Kasumi-1 (cell line): ENCODE measurements at regions not wholly inside any gene's neighbourhood (a gene's known extent, or its start where the extent isn't known, plus 50 kb on each side); places are given as distances from the start of the nearest gene placed in this dataset.
"Not testable (repeated sequence)": the region's sequence is repeated elsewhere in the genome, so short reads cannot be mapped to it uniquely, and the experiment has no call there.

Source experiments
- DNase-seq, 2 experiments: peaks; one replicate each; lab custom pipeline; 2025; lab: John Stamatoyannopoulos, UW

DNA sequence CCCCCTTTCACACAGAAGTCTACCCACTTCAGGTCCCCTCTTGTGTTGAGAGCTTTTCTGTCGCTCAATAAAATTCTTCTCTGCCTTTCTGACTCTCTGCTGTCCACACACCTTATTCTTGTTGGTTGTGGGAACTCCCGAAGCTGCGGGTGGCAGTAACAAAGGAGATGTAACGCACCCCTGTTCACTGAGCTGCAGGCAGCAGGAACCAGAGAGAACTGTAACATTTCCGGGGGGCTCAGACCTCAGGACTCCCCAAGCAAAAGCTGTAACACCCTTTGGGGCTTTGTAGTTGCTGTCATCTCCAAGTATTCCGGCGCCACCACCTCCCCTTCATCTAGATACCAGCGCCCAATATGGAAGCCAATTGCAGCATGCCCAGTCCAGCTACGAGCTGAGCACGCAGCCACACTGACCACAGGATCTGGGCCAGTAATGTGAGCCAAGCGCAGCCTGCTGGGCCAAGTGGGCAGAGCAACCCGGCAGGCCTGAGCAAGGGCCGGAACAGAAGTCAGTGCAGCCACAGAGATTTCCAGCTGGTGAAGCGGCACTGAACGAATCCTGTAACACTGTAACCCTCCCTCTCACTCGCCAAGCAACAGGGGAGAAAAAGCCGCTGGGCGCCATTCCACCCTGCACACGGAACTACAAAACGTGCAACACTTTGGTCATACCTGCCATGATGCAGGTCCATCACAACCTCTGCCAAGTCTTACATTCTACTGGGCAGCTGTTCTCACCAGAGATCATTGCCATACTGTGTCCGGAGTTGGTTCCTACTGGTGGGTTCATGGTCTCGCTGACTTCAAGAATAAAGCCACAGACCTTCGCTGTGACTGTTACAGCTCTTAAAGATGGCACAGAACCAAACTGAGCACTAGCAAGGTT is 194.3 kb downstream of the SPATA31A6 start:
- not testable (repeated sequence) for DNase-seq

DNA sequence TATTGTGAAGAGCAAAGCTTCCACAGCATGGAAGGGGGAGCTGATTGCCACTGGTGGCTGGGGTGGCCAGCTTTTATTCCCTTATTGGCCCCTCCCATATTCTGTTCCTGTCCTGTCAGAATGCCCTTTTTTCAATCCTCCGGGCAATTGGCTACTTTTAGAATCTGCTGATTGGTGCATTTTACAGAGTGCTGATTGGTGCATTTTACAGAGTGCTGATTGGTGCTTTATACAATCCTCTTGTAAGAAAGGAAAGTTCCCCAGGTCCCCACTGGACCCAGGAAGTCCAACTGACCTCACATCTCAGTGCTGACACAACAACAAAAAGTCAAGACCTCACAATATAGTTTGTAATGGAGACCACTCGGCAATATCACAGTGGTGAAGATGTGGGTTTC is 195.0 kb downstream of the SPATA31A6 start:
- DNase-seq = no peak

DNA sequence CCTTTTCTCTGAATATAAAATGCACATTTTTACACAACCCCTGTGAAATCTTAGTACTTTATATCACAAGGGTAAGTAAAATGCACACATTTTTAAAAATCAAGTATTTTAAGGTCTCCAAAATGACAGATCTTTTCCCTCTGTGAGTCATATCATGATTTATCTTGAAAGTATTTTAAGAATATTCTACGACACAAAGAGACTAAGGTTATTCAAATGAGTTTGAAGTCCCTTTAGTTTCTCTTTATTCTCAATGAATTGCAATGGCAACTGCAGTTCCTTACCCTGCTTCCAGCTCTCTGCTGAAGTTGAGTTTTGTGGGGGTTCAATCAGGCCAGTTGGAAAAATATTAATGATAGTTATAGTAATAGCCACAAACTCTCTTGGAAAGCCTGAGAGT is 196.1 kb downstream of the SPATA31A6 start:
- not testable (repeated sequence) for DNase-seq

DNA sequence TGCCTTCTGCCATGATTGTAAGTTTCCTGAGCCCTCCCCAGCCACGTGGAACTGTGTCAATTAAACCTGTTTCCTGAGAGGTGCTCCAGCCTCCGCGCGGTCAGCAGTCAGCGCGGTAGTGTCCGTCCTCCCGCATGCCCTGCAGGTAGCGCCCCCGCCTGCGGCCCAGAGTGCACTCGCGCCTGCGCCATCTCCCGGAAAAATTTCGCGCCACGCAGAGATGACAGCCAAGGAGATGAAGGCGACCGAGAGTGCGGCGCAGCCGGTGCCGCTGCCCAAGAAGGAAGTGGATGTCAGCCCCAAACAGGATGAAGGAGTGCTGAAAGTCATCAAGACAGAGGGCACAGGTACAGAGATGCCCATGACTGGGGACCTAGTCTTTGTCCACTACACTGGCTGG is 201.1 kb downstream of the SPATA31A6 start:
- not testable (repeated sequence) for DNase-seq

DNA sequence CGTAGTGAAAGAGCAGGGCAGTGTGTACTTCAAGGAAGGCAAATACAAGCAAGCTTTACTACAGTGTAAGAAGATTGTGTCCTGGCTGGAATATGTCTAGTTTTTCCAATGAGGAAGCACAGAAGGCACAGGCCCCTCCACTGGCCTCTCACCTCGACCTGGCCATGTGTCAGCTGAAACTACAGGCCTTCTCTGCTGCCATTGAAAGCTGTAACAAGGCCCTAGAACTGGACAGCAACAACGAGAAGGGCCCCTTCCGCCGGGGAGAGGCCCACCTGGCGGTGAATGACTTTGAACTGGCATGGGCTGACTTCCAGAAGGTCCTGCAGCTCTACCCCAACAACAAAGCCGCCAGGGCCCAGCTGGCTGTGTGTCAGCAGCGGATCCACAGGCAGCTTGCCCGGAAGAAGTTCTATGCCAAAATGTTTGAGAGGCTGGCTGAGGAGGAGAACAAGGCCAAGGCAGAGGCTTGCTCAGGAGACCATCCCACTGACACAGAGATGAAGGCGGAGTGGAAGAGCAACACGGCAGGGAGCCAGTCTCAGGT is 202.2 kb downstream of the SPATA31A6 start:
- not testable (repeated sequence) for DNase-seq

DNA sequence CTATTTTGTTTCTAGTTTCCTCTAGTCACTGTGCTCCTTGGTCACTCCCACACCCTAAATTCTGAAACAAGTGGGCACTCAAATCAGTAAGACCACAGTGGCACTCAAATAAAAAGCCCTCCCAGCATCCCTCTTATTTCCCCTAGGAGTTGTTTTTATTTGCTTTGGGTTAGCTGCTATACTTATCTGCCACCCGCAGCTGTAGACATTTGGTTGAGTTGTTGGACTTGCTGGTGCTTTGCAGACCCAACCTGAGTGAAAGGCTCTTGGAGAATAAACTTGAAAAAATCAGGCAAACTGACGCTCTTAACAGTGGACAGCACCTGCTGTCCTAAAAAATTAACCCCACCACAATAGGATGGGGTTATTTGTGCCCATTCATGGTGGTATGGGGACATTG is 203.0 kb downstream of the SPATA31A6 start:
- DNase-seq = no peak

DNA sequence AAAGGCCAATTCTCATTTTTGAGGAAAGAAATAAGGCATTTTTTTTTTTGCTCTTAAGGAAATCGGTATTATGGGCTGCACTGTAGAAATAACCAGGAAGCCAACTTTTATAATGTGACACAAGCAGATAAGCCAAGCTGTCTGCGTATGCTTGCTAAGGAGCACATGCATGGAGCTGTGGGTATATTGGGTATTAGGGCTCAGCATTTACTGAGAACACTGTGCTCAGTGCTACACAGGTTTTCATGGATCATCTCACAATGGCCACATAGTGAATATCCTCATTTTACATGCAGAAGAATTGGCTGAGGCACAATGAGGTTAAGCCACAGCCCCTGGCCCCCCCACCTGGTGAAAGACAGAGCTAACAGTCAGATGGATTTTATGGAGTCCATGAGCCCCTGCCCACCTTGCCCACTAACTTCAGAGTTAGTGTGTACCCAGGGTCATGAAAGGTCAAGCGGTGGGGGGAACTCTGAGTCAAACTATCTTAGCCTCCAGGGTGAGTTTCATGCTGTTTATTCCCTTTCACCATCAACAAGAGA is 204.8 kb downstream of the SPATA31A6 start:
- no peak for DNase-seq

DNA sequence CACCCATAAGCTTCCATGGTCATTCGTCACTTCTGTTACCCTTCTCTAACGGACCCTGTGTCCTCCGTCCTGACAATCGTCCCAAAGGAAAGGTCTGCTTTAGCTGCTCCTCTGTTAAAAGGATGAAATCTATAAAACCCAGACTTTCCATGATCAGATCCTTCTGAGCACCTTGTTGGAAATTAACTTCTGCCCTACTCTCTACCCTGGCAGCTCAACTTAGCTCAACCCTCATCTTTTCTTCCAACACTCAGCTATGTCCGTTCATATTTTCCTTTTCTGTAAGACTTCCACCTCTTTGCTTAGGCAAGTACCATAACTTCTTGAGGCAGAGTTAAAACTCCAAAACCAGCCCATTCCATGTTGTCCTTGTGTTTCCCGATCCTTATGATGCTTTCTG is 205.4 kb downstream of the SPATA31A6 start:
- no peak for DNase-seq

DNA sequence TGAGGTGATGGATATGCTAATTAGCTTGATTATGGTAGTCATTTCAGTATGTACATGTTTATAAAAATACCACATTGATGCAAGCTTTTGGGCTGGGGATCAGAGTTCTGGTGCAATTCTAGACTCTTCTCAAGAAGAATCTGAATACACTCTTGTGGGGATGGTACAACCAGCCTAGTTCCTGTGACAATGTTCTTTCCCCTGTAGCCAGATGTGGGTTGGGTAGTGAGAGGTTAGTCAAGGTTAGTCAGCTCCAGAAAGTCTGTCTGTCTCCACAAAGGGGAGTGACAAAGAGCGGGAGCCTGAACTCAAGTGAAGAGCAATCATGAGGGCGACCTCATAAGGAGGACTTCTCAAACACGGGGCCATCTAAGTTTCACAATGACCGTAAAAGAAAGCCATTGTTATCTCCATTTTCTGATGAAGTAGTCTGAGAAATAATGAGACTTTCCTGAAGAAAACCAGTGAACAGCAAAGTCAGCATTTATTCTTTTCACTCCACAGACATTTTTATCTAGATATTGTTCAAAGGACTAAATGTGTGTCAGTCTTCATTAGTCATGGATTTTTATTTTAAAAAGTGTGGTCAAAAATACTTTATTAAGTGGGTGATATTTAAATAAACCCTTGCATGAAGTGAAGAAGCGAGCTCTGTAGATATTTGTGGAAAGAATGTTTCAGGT is 209.5 kb downstream of the SPATA31A6 start:
- not testable (repeated sequence) for DNase-seq

DNA sequence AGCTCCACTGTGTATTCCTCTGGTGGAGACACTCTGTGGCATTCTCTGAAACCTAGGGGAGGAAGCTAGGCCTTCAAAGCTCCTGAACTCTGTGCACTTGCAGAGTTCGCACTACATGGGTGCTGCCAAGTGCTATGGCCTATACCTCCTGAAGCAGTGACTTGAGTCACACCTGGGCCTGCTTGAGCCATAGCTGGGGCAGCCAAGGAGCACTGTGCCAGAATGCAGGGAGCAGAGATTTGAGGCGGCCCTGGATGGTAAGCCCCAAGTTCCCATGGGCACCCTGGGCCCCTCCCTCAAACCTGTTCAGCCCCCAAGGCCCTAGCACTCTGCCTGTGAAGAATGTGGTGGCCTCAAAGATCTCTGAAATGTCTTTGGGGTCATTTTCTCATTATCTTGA is 212.9 kb downstream of the SPATA31A6 start:
- no peak for DNase-seq

DNA sequence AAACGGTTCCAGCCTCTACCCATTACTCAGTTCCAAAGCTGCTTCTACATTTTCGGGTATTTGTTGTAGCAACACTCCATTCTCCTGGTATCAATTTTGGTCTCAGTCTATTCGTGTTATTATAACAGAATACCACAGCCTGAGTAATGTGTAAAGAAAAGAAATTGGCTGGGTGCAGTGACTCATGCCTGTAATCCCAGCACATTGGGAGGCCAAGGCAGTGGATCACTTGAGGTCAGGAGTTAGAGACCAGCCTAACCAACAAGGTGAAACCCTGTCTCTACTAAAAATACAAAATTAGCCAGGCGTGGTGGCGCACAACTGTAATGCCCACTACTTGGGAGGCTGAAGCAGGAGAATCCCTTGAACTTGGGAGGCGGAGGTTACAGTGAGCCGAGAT is 213.9 kb downstream of the SPATA31A6 start:
- DNase-seq = not testable (repeated sequence)

DNA sequence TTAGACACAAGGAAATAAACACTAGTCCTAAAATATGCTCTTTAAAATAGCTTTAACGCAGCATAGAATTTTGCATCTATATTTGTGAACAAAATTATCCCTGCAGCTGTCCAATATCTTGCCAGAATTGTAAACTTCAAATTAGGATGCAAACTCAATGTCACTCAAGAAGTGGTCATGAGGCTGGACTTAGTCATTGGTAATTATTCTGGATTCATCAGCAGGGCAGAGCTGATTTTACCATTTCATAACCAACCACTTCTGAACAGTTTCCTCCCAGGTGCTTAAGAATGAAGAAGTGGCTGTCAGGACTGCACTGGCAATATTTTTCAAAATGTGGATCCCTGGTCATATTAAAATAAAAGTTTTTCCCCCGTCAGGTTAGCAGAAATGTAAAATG is 219.5 kb downstream of the SPATA31A6 start:
- not testable (repeated sequence) for DNase-seq

DNA sequence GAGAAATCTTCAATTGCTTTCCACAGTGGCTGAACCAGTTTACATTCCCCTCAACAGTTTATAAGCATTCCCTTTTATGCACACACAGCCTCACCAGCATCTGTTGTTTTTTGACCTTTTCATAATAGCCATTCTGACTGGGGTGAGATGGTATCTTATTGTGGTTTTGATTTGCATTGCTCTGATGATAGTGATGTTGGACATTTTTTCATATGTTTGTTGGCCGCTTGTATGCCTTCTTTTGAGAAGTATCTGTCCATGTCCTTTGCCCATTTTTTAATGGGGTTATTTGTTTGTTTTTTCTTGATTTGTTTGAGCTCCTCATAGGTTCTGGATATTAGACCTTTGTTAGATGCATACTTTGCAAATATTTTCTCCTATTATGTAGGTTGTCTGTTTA is 226.1 kb downstream of the SPATA31A6 start:
- DNase-seq = not testable (repeated sequence)

DNA sequence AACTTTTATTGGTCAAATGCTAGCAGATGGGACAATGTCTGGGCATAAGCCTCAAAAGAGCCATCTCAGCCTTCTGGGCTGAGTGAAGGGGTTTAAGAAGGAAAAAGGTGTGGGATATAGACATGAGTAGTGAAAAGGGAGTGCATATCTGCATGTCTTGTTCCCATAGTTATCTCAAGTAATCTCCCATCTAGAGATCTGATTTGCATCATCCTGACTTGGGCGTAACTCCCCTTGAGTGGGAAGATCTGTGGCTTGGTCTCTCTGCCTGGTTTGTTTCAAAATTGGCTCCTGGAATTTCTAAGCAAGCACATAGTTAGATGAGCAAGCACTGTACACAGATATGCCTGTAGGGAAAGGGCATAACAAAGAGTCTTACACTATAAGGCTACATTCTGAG is 228.9 kb downstream of the SPATA31A6 start:
- DNase-seq = not testable (repeated sequence)

DNA sequence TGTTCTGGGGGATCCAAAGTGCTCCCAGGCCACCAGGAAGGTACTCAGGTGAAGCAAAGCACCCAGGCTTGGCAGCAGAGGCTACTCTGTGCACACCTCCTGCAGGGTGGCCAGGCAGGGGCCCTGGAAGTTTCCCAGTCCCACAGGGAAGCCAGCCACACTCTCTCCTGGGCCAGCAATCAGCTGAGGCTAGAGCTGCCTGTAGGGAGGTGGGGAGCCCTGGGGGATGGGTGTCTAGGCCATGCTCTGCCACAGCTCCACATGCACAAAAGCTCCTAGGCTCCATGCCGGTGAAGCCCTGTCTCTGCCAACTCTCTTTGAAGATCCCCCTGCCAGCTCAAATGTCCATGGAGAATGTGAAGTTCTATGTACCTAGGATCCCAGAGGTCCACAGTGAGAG is 231.4 kb downstream of the SPATA31A6 start:
- DNase-seq = not testable (repeated sequence)

DNA sequence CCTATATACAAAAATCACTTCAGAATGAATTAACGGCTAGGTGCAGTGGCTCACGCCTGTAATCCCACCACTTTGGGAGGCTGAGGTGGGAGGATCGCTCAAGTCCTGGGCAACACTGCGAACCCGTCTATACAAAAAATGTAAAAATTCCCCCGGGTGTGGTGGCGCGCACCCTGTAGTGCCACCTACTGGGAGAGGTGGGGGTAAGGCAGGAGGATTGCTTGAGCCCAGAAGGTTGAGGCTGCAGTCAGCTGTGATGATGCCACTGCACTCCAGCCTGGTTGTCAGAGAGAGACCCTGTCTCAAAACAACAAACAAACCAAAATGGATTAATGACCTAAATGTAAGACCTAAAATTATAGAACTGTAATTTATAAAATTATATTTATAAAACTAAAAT is 236.2 kb downstream of the SPATA31A6 start:
- DNase-seq = not testable (repeated sequence)

DNA sequence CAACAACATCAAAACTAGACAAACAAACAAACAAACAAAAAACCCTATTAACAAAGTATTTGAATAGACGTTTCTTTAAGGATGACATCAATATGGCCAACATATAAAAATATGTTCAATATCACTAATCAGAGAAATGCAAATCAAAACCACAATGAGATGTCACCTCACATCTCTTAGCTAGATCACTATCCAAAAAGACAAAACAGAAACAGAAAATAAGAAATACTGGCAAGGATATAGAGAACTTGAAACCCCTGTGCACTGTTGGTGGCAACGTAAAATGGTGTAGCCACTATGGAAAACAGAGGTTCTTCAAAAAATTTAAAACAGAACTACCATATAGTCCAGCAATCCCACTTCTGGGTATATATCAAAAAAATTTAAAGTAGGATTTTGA is 236.9 kb downstream of the SPATA31A6 start:
- not testable (repeated sequence) for DNase-seq

DNA sequence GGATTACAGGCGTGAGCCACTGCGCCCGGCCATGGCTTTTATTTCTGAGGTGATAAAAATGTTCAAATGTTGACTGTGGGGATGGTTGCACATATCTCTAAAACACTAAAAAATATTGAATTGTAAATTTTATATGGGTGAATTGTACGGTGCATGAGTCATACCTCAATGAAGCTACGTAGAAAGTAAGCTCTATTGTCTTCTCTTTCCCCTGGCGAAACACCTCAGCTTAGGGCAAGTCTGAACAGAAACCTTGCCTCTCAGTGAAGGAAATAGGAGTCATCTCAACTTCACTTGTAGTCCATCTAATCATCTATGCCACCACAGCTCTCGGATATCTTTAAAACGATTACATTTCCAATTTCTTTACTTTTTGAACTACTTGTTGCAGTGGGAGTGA is 238.2 kb downstream of the SPATA31A6 start:
- not testable (repeated sequence) for DNase-seq

DNA sequence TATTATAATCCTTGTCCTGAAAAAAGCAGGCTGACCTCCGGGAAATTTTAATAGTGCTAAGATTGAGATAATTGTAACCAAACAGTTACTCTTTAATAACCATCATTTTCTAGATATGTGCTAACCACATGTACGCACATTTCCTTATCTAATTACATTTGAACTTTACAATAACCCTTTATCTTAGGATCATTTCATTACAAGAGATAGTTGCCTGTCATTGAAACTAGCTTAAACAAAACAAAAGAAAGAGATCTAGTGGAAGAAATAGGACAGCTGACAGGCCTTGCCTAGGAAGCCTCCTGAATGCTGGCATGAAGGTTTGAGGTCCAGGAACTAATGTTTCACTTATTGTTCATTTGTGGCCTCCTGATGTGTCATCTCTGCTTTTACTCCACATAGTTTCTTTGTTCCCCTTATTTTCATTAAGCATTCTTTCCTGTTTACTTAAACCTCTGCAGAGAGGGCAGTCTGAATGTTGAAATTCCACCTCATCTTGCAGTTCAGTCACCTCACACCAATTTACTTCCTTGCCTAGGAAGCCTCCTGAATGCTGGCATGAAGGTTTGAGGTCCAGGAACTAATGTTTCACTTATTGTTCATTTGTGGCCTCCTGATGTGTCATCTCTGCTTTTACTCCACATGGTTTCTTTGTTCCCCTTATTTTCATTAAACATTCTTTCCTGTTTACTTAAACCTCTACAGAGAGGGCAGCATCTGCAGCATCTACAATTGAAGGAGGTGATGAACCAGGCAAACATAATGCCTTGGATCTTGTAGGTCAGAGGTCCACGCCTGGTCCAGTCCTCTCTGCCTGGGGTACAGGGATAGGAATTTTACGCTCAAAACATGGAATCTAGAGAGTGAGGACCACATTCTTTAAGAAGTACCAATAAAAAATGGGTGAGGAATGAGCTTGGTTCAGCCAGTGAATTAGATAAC is 247.5 kb downstream of the SPATA31A6 start:
- DNase-seq = not testable (repeated sequence)

DNA sequence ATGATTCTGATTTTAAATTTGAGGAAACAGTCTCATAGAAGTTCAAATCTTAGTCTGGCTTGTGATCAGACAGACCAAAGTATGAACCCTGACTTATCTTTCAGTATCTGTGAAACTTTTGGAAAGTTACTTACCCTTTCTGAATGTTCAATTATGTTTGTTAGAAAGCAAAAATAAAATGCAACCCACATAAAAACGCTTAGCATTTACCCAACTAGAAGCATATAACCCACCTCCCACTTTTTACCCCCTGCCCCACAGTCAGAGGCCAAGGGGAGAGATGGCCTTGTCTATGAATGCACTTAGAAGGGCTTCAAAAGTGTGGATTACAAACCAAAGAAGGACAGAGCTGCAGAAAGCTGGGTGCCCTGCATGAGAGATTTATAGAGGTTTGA is 248.2 kb downstream of the SPATA31A6 start:
- DNase-seq = not testable (repeated sequence)
